GM12873 (cell line): ENCODE measurements at regions not wholly inside any gene's neighbourhood (a gene's known extent, or its start where the extent isn't known, plus 50 kb on each side); places are given as distances from the start of the nearest gene placed in this dataset.

ENCODE experiments used
- CTCF ChIP-seq: IDR thresholded peaks from 2 replicates; pipeline ENCODE4 v1.5.1; 2012; ENCODE audit warnings: low read depth, mild to moderate bottlenecking, moderate library complexity, low read length, control low read depth; ENCODE audit not compliant: insufficient read depth; ENCODE audit errors: missing control alignments

DNA sequence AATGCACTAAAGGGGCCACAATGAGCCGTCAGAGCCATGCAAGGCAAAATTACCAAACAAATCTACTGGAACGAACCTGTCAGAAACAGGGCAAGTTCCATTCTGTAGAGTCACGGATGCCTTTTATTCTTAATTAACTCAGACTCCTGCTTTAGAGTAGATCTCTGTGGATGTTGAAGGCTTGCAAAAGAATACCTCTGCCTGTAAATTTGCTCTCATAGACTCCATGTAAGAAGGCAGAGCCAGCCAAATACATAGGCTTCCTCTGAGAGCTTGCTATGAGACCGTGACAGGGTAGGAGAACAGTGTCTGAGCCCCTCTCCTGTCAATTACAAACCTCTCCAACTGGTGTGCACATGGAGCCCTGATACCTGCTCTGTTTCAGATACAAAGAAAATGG, 787.9 kb upstream of the POM121L12 start:
- no peak for TF ChIP-seq CTCF

GRCh38 chr7:52243685-52244084, 791.7 kb upstream of the POM121L12 start:
- TF ChIP-seq CTCF = no peak

GRCh38 chr7:52233248-52233647, 802.2 kb upstream of the POM121L12 start:
- no peak for TF ChIP-seq CTCF

- no peak for TF ChIP-seq CTCF
These were observed 823.5 kb upstream of the POM121L12 start for GRCh38 chr7:52211930-52212329.

DNA sequence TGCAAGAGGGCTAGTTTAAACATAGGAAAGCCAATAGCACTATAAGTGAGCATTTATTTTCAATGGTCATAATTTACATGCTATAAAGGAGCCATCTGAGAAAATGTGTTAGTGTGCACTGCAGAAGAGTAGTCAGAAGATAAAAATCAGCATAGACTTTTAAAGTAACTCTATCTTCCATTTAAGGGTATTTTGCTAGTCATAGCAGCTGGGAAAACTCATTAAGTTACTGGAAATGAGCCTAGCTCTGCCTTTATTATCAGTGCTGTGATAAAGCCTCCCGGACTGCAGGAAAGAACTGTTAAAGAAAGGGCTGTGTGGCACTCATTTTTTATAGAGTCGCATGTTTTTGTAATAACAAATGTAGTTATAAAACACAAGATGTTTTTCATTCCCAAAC, 825.8 kb upstream of the POM121L12 start:
- TF ChIP-seq CTCF = no peak

GRCh38 chr7:52197221-52197620, 838.2 kb upstream of the POM121L12 start:
- no peak for TF ChIP-seq CTCF

DNA sequence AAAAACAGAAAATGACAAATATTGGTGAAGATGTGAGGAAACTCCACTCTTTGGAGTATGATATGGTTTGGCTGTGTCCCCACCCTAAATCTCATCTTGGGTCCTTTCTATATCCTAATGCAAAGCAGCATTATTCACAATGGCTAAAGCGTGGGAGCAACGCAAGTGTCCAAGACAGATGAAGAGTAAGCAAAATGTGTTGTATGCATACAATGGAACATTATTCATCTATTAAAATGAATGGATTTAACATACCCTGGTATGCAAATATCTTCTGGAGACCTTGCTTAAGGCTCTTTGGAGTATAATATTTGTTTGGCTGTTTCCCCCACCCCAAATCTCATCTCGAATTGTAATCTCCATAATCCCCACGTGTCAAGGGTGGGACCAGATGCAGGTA, 839.8 kb upstream of the POM121L12 start:
- TF ChIP-seq CTCF = no peak
